Right cardiac atrium (tissue), 5 donors: ENCODE measurements at regions not wholly inside any gene's neighbourhood (a gene's known extent, or its start where the extent isn't known, plus 50 kb on each side); places are given as distances from the start of the nearest gene placed in this dataset.
"Not testable (repeated sequence)": the region's sequence is repeated elsewhere in the genome, so short reads cannot be mapped to it uniquely, and the experiment has no call there.

ENCODE experiments used
- ATAC-seq, 2 donors: fragments of 200-7000 bp; cut with Tn5 transposase; one replicate each; pipeline versions ENCODE4 v1.8.0 to v1.9.1; 2020; ENCODE audit warnings: moderate library complexity in 2 of 2, mild to moderate bottlenecking in 1 of 2
- DNase-seq, 3 donors: peaks; one replicate each; pipeline ENCODE4 v3.0.0-alpha.2; 2020
- H3K27ac ChIP-seq: one replicate; pipeline ENCODE4 v1.5.1; 2013; ENCODE audit warnings: mild to moderate bottlenecking, low read length, control low read depth, moderate library complexity
- H3K27me3 ChIP-seq: one replicate; pipeline ENCODE4 v1.6.1; 2013; ENCODE audit not compliant: control insufficient read depth, insufficient read depth
- H3K4me1 ChIP-seq: one replicate; pipeline ENCODE4 v1.6.1; 2013; ENCODE audit warnings: low read length; ENCODE audit not compliant: control insufficient read depth, insufficient read depth
- H3K4me3 ChIP-seq: one replicate; pipeline ENCODE4 v1.5.1; 2013; ENCODE audit warnings: low read length, control low read depth
- H3K9me3 ChIP-seq: one replicate; pipeline ENCODE4 v1.6.1; 2013; ENCODE audit warnings: low read length; ENCODE audit not compliant: control insufficient read depth
- WGBS: extraction: QIAGEN DNeasy Blood & Tissue Kit; methylation state at CpG from one replicate; pipeline ENCODE4 v1.1.7; 2013; 5-methylcytosine and 5-hydroxymethylcytosine counted together
- intact Hi-C, 4 donors: fragments of 100-400 bp; cut with DNase I; formaldehyde crosslinking; loops; one replicate each; pipeline versions ENCODE4 v1.11.0 to v1.14.0; 2022 to 2023
- donor health status: healthy with polysubstance abuse.
- donor health status: DM: no; HTN: yes; CAD: no.
- donor health status: DM: no; HTN: no; CAD: no.
- donor health status: DM: no; HTN: yes; CAD: no; lungs with severe emphysema.
- donor health status: DM: yes; HTN: yes; CAD: no.

DNA sequence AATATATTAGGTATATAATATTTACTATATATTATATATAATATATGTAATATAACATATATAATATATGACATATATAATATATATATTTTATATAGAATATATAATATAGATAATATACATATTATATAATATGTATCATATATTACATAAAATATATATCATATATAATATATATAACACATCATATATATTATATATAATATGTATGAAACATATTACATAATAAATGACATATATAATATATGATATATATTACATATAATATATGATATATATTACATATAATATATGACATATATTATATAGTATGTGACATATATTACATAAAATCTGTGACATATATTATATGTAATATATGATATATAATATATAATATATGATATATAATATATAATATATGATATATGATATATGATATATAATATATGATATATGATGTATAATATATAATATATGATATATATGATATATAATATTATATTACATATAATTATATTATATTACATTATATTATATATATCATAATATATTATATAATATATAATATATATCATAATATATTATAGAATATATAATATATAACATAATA is 119.5 kb upstream of the RIMBP3 start:
- H3K27me3 ChIP-seq = no peaks in the 10 kb centered on the region
- H3K9me3 ChIP-seq = no peaks in the 10 kb centered on the region
- no peaks in the 10 kb centered on the region for H3K4me1 ChIP-seq
- ATAC-seq (no peak), DNase-seq (no peak)
- H3K27ac ChIP-seq = no peak overlapping the region
- intact Hi-C loops = no loop called here
- H3K4me3 ChIP-seq = no peak overlapping the region

DNA sequence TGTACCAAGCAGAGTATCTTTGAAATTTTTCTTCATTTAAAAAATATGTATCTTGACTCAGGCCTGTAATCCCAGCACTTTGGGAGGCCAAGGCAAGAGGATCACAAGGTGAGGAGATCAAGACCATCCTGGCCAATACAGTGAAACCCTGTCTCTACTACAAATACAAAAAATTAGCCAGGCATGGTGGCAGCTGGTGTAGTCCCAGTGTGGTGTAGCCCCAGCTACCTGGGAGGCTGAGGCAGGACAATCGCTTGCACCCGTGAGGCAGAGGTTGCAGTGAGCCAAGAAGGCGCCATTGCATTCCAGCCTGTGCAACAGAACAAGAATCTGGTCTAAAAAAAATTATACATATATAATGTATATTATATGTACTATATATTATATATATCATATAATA is 118.7 kb upstream of the RIMBP3 start:
- 82% methylated on average over 3 of the region's 3 CpGs for WGBS
- H3K9me3 ChIP-seq, H3K4me1 ChIP-seq, H3K4me3 ChIP-seq, intact Hi-C loops, H3K27me3 ChIP-seq, H3K27ac ChIP-seq: not testable (repeated sequence)
- peak; percentile 51 to 84 for ATAC-seq
- DNase-seq = peak; percentile 7 to 87 (median 19)
